ENCODE measurements at regions not wholly inside any gene's neighbourhood (a gene's known extent, or its start where the extent isn't known, plus 50 kb on each side); places are given as distances from the start of the nearest gene placed in this dataset.

DNA sequence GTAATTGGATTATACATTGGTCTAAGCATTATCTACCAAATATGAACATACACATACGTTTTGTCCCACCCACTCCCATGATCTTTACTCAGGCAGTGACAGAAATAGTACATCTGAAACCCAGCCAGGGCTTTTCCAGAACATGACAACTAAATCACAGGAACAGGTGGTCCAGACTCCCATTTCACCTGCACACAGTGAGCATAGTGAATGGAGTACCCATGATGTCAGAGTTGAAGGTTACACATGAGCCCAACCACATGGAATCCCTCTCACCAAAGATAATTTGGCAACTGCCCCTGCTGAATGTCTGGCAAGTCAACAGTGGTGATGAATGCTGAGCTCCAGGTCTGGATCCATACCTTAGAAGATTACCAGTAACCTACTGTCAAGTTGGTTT lies 411.9 kb upstream of the LUZP2 start:
- no peaks in the 10 kb centered on the region for H3K4me1 ChIP-seq
- no peaks in the 10 kb centered on the region for H3K27me3 ChIP-seq
- DNase-seq (ENCODE audit: low spot score in 2 of 2) = no peak
- no peak overlapping the region for H3K27ac ChIP-seq
- H3K9me3 ChIP-seq = no peaks in the 10 kb centered on the region
- 45% methylated on average over 1 of the region's 1 CpG for WGBS
- H3K36me3 ChIP-seq = no peaks in the 10 kb centered on the region
- TF ChIP-seq, protein P1, sequence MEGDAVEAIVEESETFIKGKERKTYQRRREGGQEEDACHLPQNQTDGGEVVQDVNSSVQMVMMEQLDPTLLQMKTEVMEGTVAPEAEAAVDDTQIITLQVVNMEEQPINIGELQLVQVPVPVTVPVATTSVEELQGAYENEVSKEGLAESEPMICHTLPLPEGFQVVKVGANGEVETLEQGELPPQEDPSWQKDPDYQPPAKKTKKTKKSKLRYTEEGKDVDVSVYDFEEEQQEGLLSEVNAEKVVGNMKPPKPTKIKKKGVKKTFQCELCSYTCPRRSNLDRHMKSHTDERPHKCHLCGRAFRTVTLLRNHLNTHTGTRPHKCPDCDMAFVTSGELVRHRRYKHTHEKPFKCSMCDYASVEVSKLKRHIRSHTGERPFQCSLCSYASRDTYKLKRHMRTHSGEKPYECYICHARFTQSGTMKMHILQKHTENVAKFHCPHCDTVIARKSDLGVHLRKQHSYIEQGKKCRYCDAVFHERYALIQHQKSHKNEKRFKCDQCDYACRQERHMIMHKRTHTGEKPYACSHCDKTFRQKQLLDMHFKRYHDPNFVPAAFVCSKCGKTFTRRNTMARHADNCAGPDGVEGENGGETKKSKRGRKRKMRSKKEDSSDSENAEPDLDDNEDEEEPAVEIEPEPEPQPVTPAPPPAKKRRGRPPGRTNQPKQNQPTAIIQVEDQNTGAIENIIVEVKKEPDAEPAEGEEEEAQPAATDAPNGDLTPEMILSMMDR (IDR thresholded peaks at IDR 0.05) = no peak
- TF ChIP-seq POLR2AphosphoS5 (IDR thresholded peaks at IDR 0.05) = no peak
- TF ChIP-seq POLR2A (IDR thresholded peaks at IDR 0.05) = no peak
- TF ChIP-seq EP300 (IDR thresholded peaks at IDR 0.05) = no peak
- H3K4me3 ChIP-seq = no peak overlapping the region

DNA sequence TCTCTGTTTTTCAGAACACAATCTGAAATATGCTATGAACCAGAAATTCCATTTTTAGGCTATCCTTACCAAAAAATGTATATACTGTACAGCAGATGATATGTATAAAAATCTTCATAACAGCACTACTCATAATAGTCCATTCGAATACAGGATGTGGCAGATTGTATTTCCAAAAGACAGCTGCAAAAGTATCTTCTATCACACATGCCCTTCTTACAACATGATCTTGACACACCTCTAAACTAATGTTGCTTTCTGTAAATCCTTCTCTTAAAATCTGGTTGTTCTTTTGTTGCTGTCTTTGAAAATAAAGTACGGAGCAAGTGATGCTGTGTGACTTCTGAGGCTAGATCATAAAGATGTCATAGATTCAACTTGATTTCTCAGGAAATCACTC lies 409.9 kb upstream of the LUZP2 start:
- Histone ChIP-seq H3K4me1 (no peaks in the 10 kb centered on the region), H3K4me3 (no peak overlapping the region), H3K9me3 (no peaks in the 10 kb centered on the region), H3K36me3 (no peaks in the 10 kb centered on the region), H3K27ac (no peak overlapping the region), H3K27me3 (no peaks in the 10 kb centered on the region)
- TF ChIP-seq POLR2AphosphoS5 (IDR thresholded peaks at IDR 0.05) = no peak
- TF ChIP-seq, protein P1 (IDR thresholded peaks at IDR 0.05) = no peak
- no peak for TF ChIP-seq POLR2A (IDR thresholded peaks at IDR 0.05)
- TF ChIP-seq EP300 (IDR thresholded peaks at IDR 0.05) = no peak
- 71% methylated on average over 2 of the region's 2 CpGs for WGBS
- no peak for DNase-seq (ENCODE audit: low spot score in 2 of 2)

DNA sequence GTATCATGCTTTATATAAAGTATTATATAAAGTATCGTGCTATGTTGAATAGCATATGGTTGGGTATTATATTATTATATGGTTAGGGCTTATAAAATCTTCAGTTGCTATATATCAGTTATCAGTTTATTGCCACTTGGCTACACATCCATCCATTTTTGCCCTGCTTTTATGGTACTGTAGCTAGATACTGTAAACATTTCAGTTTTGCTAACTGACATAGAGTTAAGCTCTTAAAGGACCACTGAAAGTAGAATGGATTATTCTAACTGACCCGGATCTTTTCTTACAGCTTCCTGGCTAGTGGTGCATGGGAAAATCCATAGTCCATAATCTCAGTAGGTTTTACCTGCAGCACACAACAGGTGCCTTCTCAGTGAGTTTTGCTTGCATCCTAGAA lies 405.3 kb upstream of the LUZP2 start:
- 91% methylated on average over 2 of the region's 2 CpGs for WGBS

DNA sequence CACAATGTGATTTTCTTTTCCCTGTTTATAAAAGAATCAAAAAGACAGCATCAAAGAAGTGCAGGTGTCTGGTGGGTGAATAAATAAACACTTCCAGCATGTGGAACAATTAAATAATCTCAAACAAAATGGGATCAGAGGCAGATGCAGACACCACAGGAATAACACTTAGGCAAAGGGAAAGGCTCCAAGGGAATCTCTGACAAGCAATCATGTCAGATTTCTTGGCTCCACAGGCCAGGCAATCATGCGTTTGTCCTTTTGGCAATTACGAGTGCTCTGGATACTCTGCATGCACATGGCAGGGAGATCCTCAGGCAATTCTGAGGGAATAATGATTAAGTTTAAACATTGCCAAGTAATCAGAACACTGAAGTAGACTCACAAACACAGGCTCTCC lies 403.5 kb upstream of the LUZP2 start:
- no peak overlapping the region for H3K27ac ChIP-seq
- H3K4me3 ChIP-seq = no peak overlapping the region
- no peaks in the 10 kb centered on the region for H3K4me1 ChIP-seq
- H3K9me3 ChIP-seq = no peaks in the 10 kb centered on the region
- 14% methylated on average over 2 of the region's 2 CpGs for whole genome bisulfite sequencing
- no peaks in the 10 kb centered on the region for H3K36me3 ChIP-seq
- TF ChIP-seq, protein P1 (IDR thresholded peaks at IDR 0.05) = no peak
- TF ChIP-seq EP300 (IDR thresholded peaks at IDR 0.05) (no peak), POLR2A (IDR thresholded peaks at IDR 0.05) (no peak), POLR2AphosphoS5 (IDR thresholded peaks at IDR 0.05) (no peak)
- DNase-seq (ENCODE audit: low spot score in 2 of 2) = no peak
- no peaks in the 10 kb centered on the region for H3K27me3 ChIP-seq

More for the DNA sequence above, 405.3 kb upstream of the LUZP2 start:
- Histone ChIP-seq H3K27ac (no peak overlapping the region), H3K4me1 (no peaks in the 10 kb centered on the region), H3K4me3 (no peak overlapping the region), H3K36me3 (no peaks in the 10 kb centered on the region), H3K9me3 (no peaks in the 10 kb centered on the region), H3K27me3 (no peaks in the 10 kb centered on the region)
- no peak for DNase-seq (ENCODE audit: low spot score in 2 of 2)
- TF ChIP-seq EP300 (IDR thresholded peaks at IDR 0.05) (no peak), POLR2AphosphoS5 (IDR thresholded peaks at IDR 0.05) (no peak), POLR2A (IDR thresholded peaks at IDR 0.05) (no peak)
- TF ChIP-seq, protein P1 (IDR thresholded peaks at IDR 0.05) = no peak

DNA sequence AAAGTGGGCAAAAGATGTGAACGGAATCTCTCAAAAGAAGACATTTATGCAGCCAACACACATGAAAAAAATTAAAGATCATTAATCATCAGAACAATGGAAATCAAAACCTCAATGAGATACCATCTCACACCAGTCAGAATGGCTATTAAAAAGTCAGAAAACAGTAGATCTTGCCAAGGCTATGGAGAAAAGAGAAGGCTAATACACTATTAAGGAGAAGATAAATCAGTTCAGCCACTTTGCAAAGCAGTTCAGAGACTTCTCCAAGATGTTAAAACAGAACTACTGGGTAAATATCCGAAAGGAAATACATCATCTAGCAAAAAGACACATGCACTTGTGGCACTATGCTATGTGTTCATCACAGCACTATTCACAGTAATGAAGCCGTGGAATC lies 388.2 kb upstream of the LUZP2 start:
- no peak overlapping the region for H3K4me3 ChIP-seq
- H3K27ac ChIP-seq = no peak overlapping the region
- TF ChIP-seq, protein P1 (IDR thresholded peaks at IDR 0.05) = no peak
- TF ChIP-seq POLR2A (IDR thresholded peaks at IDR 0.05) (no peak), POLR2AphosphoS5 (IDR thresholded peaks at IDR 0.05) (no peak), EP300 (IDR thresholded peaks at IDR 0.05) (no peak)
- H3K9me3 ChIP-seq = peaks cover 21% of the 10 kb centered on the region
- no peak for DNase-seq (ENCODE audit: low spot score in 2 of 2)
- no peaks in the 10 kb centered on the region for H3K27me3 ChIP-seq
- H3K36me3 ChIP-seq = no peaks in the 10 kb centered on the region
- no peaks in the 10 kb centered on the region for H3K4me1 ChIP-seq
- 69% methylated on average over 3 of the region's 3 CpGs for WGBS

All from suprapubic skin (tissue), 4 donors.